Type B pancreatic cell (in vitro differentiated cells): ENCODE measurements at regions not wholly inside any gene's neighbourhood (a gene's known extent, or its start where the extent isn't known, plus 50 kb on each side); places are given as distances from the start of the nearest gene placed in this dataset.

Experiments used
- DNase-seq: peaks from one replicate; pipeline ENCODE4 v3.0.0; 2021; ENCODE audit warnings: mixed read lengths; ENCODE audit not compliant: unreplicated experiment; ENCODE audit errors: extremely low spot score
- H3K27ac Mint-ChIP-seq: 2 replicates; pipeline ENCODE4 v1.8.0; 2021; ENCODE audit warnings: mild to moderate bottlenecking, mixed read lengths
- H3K27me3 Mint-ChIP-seq: 2 replicates; pipeline ENCODE4 v1.8.0; 2021; ENCODE audit warnings: mixed read lengths
- H3K36me3 Mint-ChIP-seq: 2 replicates; pipeline ENCODE4 v1.8.0; 2021; ENCODE audit warnings: mixed read lengths
- H3K4me1 Mint-ChIP-seq: one replicate; pipeline ENCODE4 v1.8.0; 2021; ENCODE audit warnings: mixed read lengths; ENCODE audit not compliant: unreplicated experiment
- H3K4me3 Mint-ChIP-seq: 2 replicates; pipeline ENCODE4 v1.8.0; 2021; ENCODE audit warnings: mild to moderate bottlenecking, mixed read lengths
- H3K9me3 Mint-ChIP-seq: 2 replicates; pipeline ENCODE4 v1.8.0; 2021; ENCODE audit warnings: mixed read lengths
- TF ChIP-seq, protein P1 (sequence below): fragments of 200-600 bp; sonication (generic); conservative IDR thresholded peaks from 2 replicates; pipeline ENCODE4 v1.5.0; 2021; ENCODE audit warnings: antibody characterized with exemption, mild to moderate bottlenecking

- DNase-seq, result no peak
- Mint-ChIP-seq H3K4me3 (no peak overlapping the region), H3K27me3 (peaks cover 8% of the 10 kb centered on the region), H3K4me1 (peaks cover 51% of the 10 kb centered on the region), H3K27ac (no peak overlapping the region), H3K9me3 (no peaks in the 10 kb centered on the region), H3K36me3 (no peaks in the 10 kb centered on the region)
- TF ChIP-seq, protein P1, sequence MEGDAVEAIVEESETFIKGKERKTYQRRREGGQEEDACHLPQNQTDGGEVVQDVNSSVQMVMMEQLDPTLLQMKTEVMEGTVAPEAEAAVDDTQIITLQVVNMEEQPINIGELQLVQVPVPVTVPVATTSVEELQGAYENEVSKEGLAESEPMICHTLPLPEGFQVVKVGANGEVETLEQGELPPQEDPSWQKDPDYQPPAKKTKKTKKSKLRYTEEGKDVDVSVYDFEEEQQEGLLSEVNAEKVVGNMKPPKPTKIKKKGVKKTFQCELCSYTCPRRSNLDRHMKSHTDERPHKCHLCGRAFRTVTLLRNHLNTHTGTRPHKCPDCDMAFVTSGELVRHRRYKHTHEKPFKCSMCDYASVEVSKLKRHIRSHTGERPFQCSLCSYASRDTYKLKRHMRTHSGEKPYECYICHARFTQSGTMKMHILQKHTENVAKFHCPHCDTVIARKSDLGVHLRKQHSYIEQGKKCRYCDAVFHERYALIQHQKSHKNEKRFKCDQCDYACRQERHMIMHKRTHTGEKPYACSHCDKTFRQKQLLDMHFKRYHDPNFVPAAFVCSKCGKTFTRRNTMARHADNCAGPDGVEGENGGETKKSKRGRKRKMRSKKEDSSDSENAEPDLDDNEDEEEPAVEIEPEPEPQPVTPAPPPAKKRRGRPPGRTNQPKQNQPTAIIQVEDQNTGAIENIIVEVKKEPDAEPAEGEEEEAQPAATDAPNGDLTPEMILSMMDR, result no peak
Measured at GRCh38 chr2:120858361-120859106, 122.9 kb downstream of the GLI2 start.

GRCh38 chr2:120859128-120859527 is 123.5 kb downstream of the GLI2 start:
- H3K36me3 Mint-ChIP-seq, result no peaks in the 10 kb centered on the region
- H3K9me3 Mint-ChIP-seq, result no peaks in the 10 kb centered on the region
- peaks cover 12% of the 10 kb centered on the region for H3K27me3 Mint-ChIP-seq
- TF ChIP-seq, protein P1, result no peak
- H3K27ac Mint-ChIP-seq, result no peak overlapping the region
- no peak for DNase-seq
- peaks cover 55% of the 10 kb centered on the region for H3K4me1 Mint-ChIP-seq
- no peak overlapping the region for H3K4me3 Mint-ChIP-seq

DNA sequence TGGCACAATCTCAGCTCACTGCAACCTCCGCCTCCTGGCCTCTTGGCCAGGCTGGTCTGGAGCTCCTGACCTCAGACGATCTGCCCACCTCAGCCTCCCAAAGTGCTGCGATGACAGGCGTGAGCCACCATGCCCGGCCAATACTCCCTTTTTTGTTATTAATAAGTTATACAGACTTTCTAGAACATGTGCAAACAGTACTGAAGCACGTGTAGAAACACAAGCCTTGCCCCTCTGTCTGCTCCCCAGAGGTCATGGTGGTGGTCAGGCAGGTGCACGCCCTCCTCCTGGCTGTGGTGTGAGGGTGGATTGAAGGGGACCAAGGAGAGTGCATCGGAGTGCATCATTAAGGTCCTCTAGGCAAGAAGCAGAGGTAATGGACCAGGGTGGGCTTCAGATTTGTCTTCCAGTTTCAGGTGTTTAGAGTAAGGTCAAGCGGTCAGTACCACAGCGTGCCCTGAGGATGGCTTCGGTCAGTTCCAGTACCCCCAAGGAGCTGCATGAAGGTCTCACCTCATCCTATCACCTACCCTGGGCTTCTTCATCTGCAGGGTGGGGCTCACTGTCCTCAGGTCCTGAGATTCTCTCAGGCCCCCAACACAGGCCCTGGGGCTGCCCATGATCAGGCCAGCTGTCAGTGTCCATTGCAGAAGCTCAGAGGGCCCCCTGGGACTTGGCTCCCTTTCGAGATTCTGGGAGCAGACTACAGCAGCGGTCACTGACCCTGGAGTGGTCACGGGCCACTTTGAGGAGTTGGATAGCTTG is 124.3 kb downstream of the GLI2 start:
- Mint-ChIP-seq H3K9me3 (no peaks in the 10 kb centered on the region), H3K27me3 (peaks cover 12% of the 10 kb centered on the region), H3K36me3 (no peaks in the 10 kb centered on the region), H3K4me1 (peaks cover 52% of the 10 kb centered on the region), H3K4me3 (no peak overlapping the region), H3K27ac (no peak overlapping the region)
- TF ChIP-seq, protein P1, result no peak
- DNase-seq, result no peak

- TF ChIP-seq, protein P1, result no peak
- Mint-ChIP-seq H3K27me3 (peaks cover 12% of the 10 kb centered on the region), H3K27ac (no peak overlapping the region), H3K36me3 (no peaks in the 10 kb centered on the region), H3K4me1 (peaks cover 51% of the 10 kb centered on the region), H3K4me3 (no peak overlapping the region), H3K9me3 (no peaks in the 10 kb centered on the region)
- no peak for DNase-seq
Measured at GRCh38 chr2:120860579-120860922, 124.9 kb downstream of the GLI2 start.

GRCh38 chr2:120861191-120861575 is 125.5 kb downstream of the GLI2 start:
- TF ChIP-seq, protein P1, result no peak
- no peak overlapping the region for H3K27ac Mint-ChIP-seq
- H3K4me1 Mint-ChIP-seq, result peaks cover 53% of the 10 kb centered on the region
- no peaks in the 10 kb centered on the region for H3K9me3 Mint-ChIP-seq
- H3K36me3 Mint-ChIP-seq, result no peaks in the 10 kb centered on the region
- no peak for DNase-seq
- peaks cover 14% of the 10 kb centered on the region for H3K27me3 Mint-ChIP-seq
- no peak overlapping the region for H3K4me3 Mint-ChIP-seq
